IMR-90 (cell line): ENCODE measurements at regions not wholly inside any gene's neighbourhood (a gene's known extent, or its start where the extent isn't known, plus 50 kb on each side); places are given as distances from the start of the nearest gene placed in this dataset.

ENCODE experiments used
- ATAC-seq: fragments of 200-7000 bp; cut with Tn5 transposase; 2 replicates; pipeline ENCODE4 v1.9.1; 2020; ENCODE audit warnings: low read depth, mild to moderate bottlenecking, moderate library complexity
- BruUV-seq: library from RNA; stranded (reverse); fragments of 400-500 nt; replicated peaks from 2 replicates; lab custom pipeline; 2021; lab: Mats Ljungman, UMichigan
- CTCF ChIA-PET: fragments of 300-600 bp; formaldehyde crosslinking; extraction: SDS; loops from one replicate; lab custom pipeline; 2021; ENCODE audit warnings: antibody characterized with exemption; lab: Yijun Ruan, JAX
- POLR2A ChIA-PET: fragments of 300-600 bp; sonication (Branson Sonifier 250); formaldehyde crosslinking; loops from one replicate; lab custom pipeline; 2022; ENCODE audit warnings: antibody characterized with exemption; ENCODE audit not compliant: unreplicated experiment; lab: Charles Lee
- DNase-seq: peaks from one replicate; pipeline ENCODE4 v3.0.0; 2013
- H2AFZ ChIP-seq: replicated peaks from 2 replicates; pipeline ENCODE3; 2013; ENCODE audit warnings: low read length, mild to moderate bottlenecking; ENCODE audit not compliant: poor library complexity
- H2AK5ac ChIP-seq: 2 replicates; pipeline ENCODE4 v1.6.1; 2013; ENCODE audit warnings: low read depth, low read length, inconsistent platforms
- H2AK9ac ChIP-seq: replicated peaks from 2 replicates; pipeline ENCODE3; 2013; ENCODE audit warnings: mild to moderate bottlenecking, low read depth, low read length, moderate library complexity; ENCODE audit not compliant: poor library complexity
- H2BK120ac ChIP-seq: 2 replicates; pipeline ENCODE4 v1.6.1; 2013; ENCODE audit warnings: low read depth, low read length, inconsistent platforms
- H2BK15ac ChIP-seq: 3 replicates; pipeline ENCODE4 v1.6.1; 2013; ENCODE audit warnings: low read depth, low read length, inconsistent platforms
- H2BK20ac ChIP-seq: 2 replicates; pipeline ENCODE4 v1.6.1; 2013; ENCODE audit warnings: low read depth, mild to moderate bottlenecking, inconsistent platforms, low read length, moderate library complexity
- H2BK5ac ChIP-seq: 2 replicates; pipeline ENCODE4 v1.6.1; 2013; ENCODE audit warnings: mild to moderate bottlenecking, low read depth, low read length, inconsistent platforms; ENCODE audit not compliant: poor library complexity, severe bottlenecking
- H3K14ac ChIP-seq: replicated peaks from 2 replicates; pipeline ENCODE4 v1.6.1; 2013; ENCODE audit warnings: low read depth, low read length, inconsistent platforms
- H3K18ac ChIP-seq: 2 replicates; pipeline ENCODE4 v1.6.1; 2013; ENCODE audit warnings: low read depth, low read length, control low read depth
- H3K23ac ChIP-seq: 2 replicates; pipeline ENCODE4 v1.6.1; 2013; ENCODE audit warnings: low read depth, low read length, inconsistent platforms
- H3K27ac ChIP-seq: 2 replicates; pipeline ENCODE4 v1.5.1; 2013; ENCODE audit warnings: mild to moderate bottlenecking, control low read depth, low read length; ENCODE audit not compliant: insufficient read depth
- H3K27me3 ChIP-seq: 2 replicates; pipeline ENCODE4 v1.6.1; 2013; ENCODE audit warnings: low read length; ENCODE audit not compliant: control insufficient read depth, insufficient read depth
- H3K36me3 ChIP-seq: 2 replicates; pipeline ENCODE4 v1.6.1; 2013; ENCODE audit warnings: low read length, mixed read lengths; ENCODE audit not compliant: control insufficient read depth, insufficient read depth
- H3K4ac ChIP-seq: 2 replicates; pipeline ENCODE4 v1.6.1; 2013; ENCODE audit warnings: low read depth, low read length, inconsistent platforms
- H3K4me1 ChIP-seq: 2 replicates; pipeline ENCODE4 v1.6.1; 2013; ENCODE audit warnings: low read length, mixed read lengths; ENCODE audit not compliant: control insufficient read depth, insufficient read depth
- H3K4me2 ChIP-seq: 2 replicates; pipeline ENCODE4 v1.6.1; 2013; ENCODE audit warnings: low read depth, mild to moderate bottlenecking, control low read depth, low read length, moderate library complexity
- H3K4me3 ChIP-seq: 2 replicates; pipeline ENCODE4 v1.5.1; 2013; ENCODE audit warnings: low read depth, mild to moderate bottlenecking, control low read depth, low read length, moderate library complexity; ENCODE audit not compliant: insufficient read depth
- H3K56ac ChIP-seq: 2 replicates; pipeline ENCODE4 v1.6.1; 2013; ENCODE audit warnings: low read length, inconsistent platforms; ENCODE audit not compliant: insufficient read depth; ENCODE audit errors: extremely low read depth
- H3K79me1 ChIP-seq, 2 experiments: 2 replicates each; pipeline ENCODE4 v1.6.1; 2013; ENCODE audit warnings: low read length in 2 of 2, inconsistent platforms in 1 of 2, low read depth in 1 of 2
- H3K9ac ChIP-seq: 2 replicates; pipeline ENCODE4 v1.6.1; 2013; ENCODE audit warnings: low read depth, low read length, control low read depth
- H3K9me1 ChIP-seq: 2 replicates; pipeline ENCODE4 v1.6.1; 2013; ENCODE audit warnings: low read length, inconsistent platforms; ENCODE audit not compliant: insufficient read depth
- H3K9me3 ChIP-seq: 2 replicates; pipeline ENCODE4 v1.6.1; 2013; ENCODE audit warnings: low read length; ENCODE audit not compliant: control insufficient read depth, insufficient read depth
- H4K20me1 ChIP-seq: 2 replicates; pipeline ENCODE4 v1.6.1; 2013; ENCODE audit warnings: low read length, inconsistent platforms; ENCODE audit not compliant: insufficient read depth
- H4K5ac ChIP-seq: 2 replicates; pipeline ENCODE4 v1.6.1; 2013; ENCODE audit warnings: mild to moderate bottlenecking, low read depth, low read length, control low read depth
- H4K8ac ChIP-seq, 2 experiments: 2 replicates each; pipeline ENCODE4 v1.6.1; 2013; ENCODE audit warnings: low read depth in 2 of 2, low read length in 2 of 2, control low read depth in 1 of 2, inconsistent platforms in 1 of 2
- H4K91ac ChIP-seq: 2 replicates; pipeline ENCODE4 v1.6.1; 2013; ENCODE audit warnings: low read depth, low read length, inconsistent platforms; ENCODE audit not compliant: insufficient read depth
- CHD1 ChIP-seq: IDR thresholded peaks from 2 replicates; pipeline ENCODE4 v1.6.1; 2012; ENCODE audit warnings: low read depth, low read length, improper control_type of control experiment
- FOS ChIP-seq: fragments of 150-350 bp; IDR thresholded peaks from 2 replicates; pipeline ENCODE4 v1.6.1; 2016; ENCODE audit warnings: low read depth, low read length
- MAFK ChIP-seq: IDR thresholded peaks from 2 replicates; pipeline ENCODE4 v1.6.1; 2012; ENCODE audit warnings: low read depth, low read length, improper control_type of control experiment
- MAZ ChIP-seq: IDR thresholded peaks from 2 replicates; pipeline ENCODE4 v1.6.1; 2012; ENCODE audit warnings: low read depth, mild to moderate bottlenecking, low read length, improper control_type of control experiment, moderate library complexity, borderline replicate concordance
- MXI1 ChIP-seq: IDR thresholded peaks from 2 replicates; pipeline ENCODE4 v1.6.1; 2012; ENCODE audit warnings: low read depth, mild to moderate bottlenecking, low read length, moderate library complexity, borderline replicate concordance
- NFE2L2 ChIP-seq: fragments of 150-350 bp; IDR thresholded peaks from 2 replicates; pipeline ENCODE4 v1.6.1; 2016; ENCODE audit warnings: low read depth, mild to moderate bottlenecking, low read length
- POLR2A ChIP-seq: IDR thresholded peaks from 2 replicates; pipeline ENCODE4 v1.6.1; 2012; ENCODE audit warnings: mild to moderate bottlenecking, low read depth, low read length
- RCOR1 ChIP-seq: IDR thresholded peaks from 2 replicates; pipeline ENCODE4 v1.6.1; 2012; ENCODE audit warnings: mild to moderate bottlenecking, low read length, improper control_type of control experiment; ENCODE audit not compliant: insufficient replicate concordance
- WGBS, 2 experiments: methylation state at CpG; one replicate each; pipeline versions ENCODE4 v1.1.5 to v1.1.7; 2013; ENCODE audit warnings: missing lambda C conversion rate in 2 of 2; ENCODE audit not compliant: insufficient read length in 1 of 2; ENCODE audit errors: extremely low coverage in 2 of 2; 5-methylcytosine and 5-hydroxymethylcytosine counted together
- dilution Hi-C: fragments of 300-500 bp; cut with HindIII; formaldehyde crosslinking; loops from one replicate; pipeline ENCODE4 v1.14.3; 2018; ENCODE audit warnings: low sequenced_read_pairs; ENCODE audit not compliant: unreplicated experiment
- in situ Hi-C: fragments of 300-500 bp; cut with MboI; formaldehyde crosslinking; loops from 3 replicates; pipeline ENCODE4 v1.14.3; 2019; ENCODE audit warnings: low sequenced_read_pairs, inconsistent platforms, mixed read lengths
- intact Hi-C: fragments of 100-400 bp; cut with micrococcal nuclease; formaldehyde crosslinking; loops from 2 replicates; pipeline ENCODE4 v1.10.0; 2022

DNA sequence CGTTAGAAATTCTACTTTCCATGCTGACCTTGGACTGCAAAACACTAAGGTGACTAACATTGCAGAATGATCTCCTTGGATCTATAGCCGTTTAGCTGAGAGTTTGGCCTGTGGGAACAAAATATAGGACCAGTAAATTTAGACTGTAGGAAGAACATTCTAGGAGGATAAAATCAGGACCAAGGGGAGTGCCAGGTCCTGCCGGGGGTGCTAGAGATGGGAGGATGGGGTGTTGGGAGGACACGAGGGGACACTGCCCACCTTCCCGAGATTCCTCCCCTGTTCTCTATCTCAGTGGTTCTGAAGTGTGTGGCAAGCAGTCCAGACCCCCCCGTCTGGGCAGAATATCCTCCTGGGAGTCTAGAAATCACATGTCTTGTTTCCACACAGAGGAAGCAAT lies 445.2 kb downstream of the ZSWIM6 start:
- H3K9ac ChIP-seq: no peak overlapping the region
- no peak overlapping the region for H2BK120ac ChIP-seq
- H2AK5ac ChIP-seq: no peak overlapping the region
- ATAC-seq: no peak
- no peaks in the 10 kb centered on the region for H3K4me1 ChIP-seq
- H2AFZ ChIP-seq: no peak overlapping the region
- H3K9me3 ChIP-seq: no peaks in the 10 kb centered on the region
- H3K36me3 ChIP-seq: no peaks in the 10 kb centered on the region
- in situ Hi-C loops: no loop called here
- no peak overlapping the region for H2BK5ac ChIP-seq
- no peak for DNase-seq
- H4K8ac ChIP-seq: no peak overlapping the region
- ChIA-PET CTCF (no interaction called here), POLR2A (no interaction called here)
- no peak overlapping the region for H3K14ac ChIP-seq
- intact Hi-C loops: no loop called here
- no peaks in the 10 kb centered on the region for H4K20me1 ChIP-seq
- no peak overlapping the region for H3K4me3 ChIP-seq
- 0% methylated on average over 1 of the region's 6 CpGs; no CpG with 5 or more reads in 1 of the 2 experiments for WGBS, 2 experiments
- no peaks in the 10 kb centered on the region for H3K79me1 ChIP-seq
- H4K5ac ChIP-seq: no peak overlapping the region
- H3K23ac ChIP-seq: no peak overlapping the region
- peaks cover 7% of the 10 kb centered on the region for H3K27me3 ChIP-seq
- no peak overlapping the region for H2BK20ac ChIP-seq
- no TSS peak for BruUV-seq
- no peak overlapping the region for H3K27ac ChIP-seq
- H3K4ac ChIP-seq: no peak overlapping the region
- no peaks in the 10 kb centered on the region for H3K9me1 ChIP-seq
- dilution Hi-C loops: no loop called here
- H3K56ac ChIP-seq: no peak overlapping the region
- no peak overlapping the region for H3K18ac ChIP-seq
- H3K4me2 ChIP-seq: no peak overlapping the region
- no peak overlapping the region for H4K91ac ChIP-seq
- TF ChIP-seq CHD1: no peak
- no peak for TF ChIP-seq NFE2L2
- no peak for TF ChIP-seq MAZ
- no peak for TF ChIP-seq RCOR1
- TF ChIP-seq MXI1: no peak
- TF ChIP-seq POLR2A: no peak
- TF ChIP-seq MAFK: no peak
- TF ChIP-seq FOS: no peak
- no peak overlapping the region for H2AK9ac ChIP-seq
- no peak overlapping the region for H2BK15ac ChIP-seq
